K562 (cell line): ENCODE measurements at regions not wholly inside any gene's neighbourhood (a gene's known extent, or its start where the extent isn't known, plus 50 kb on each side); places are given as distances from the start of the nearest gene placed in this dataset.

ENCODE experiments used
- ATAC-seq: fragments of 200-7000 bp; cut with Tn5 transposase; 3 replicates; pipeline ENCODE4 v1.9.1; 2020; ENCODE audit warnings: moderate library complexity
- BruUV-seq: library from RNA; stranded (reverse); fragments of 400-500 nt; replicated peaks from 2 replicates; lab custom pipeline; 2021; lab: Mats Ljungman, UMichigan
- CTCF ChIA-PET: fragments of 300-600 bp; formaldehyde crosslinking; extraction: SDS; loops from one replicate; lab custom pipeline; 2021; ENCODE audit warnings: low intra/inter-chr PET ratio; lab: Yijun Ruan, JAX
- POLR2A ChIA-PET: fragments of 300-600, 350-650 bp; sonication (Branson Sonifier 250); formaldehyde crosslinking; extraction: SDS; loops from one replicate; lab custom pipeline; 2021; ENCODE audit warnings: antibody characterized with exemption, inconsistent platforms; lab: Yijun Ruan, JAX
- DNase-seq, 4 experiments: peaks; one replicate each; pipeline versions ENCODE4 v3.0.0 to v3.0.0-alpha.2; 2011 to 2018; ENCODE audit warnings: low spot score in 3 of 4, mixed read lengths in 3 of 4; ENCODE audit errors: extremely low read depth in 1 of 4
- FAIRE-seq: peaks from 2 replicates; lab custom pipeline; 2011; peaks lifted over from hg19 to GRCh38; lab: Jason Lieb, UNC
- H2AFZ ChIP-seq: 2 replicates; pipeline ENCODE4 v1.6.0; 2011; ENCODE audit warnings: low read depth, low read length, control low read depth, inconsistent platforms
- H3K27ac ChIP-seq: fragments of 200-600 bp; 3 replicates; pipeline ENCODE4 v1.8.0; 2011; ENCODE audit warnings: low read depth, mild to moderate bottlenecking, control low read depth, inconsistent platforms, low read length, moderate library complexity, mixed read lengths; ENCODE audit errors: extremely low read depth
- H3K27me3 ChIP-seq, 2 experiments: fragments of 300-600 bp in 1 of 2; 2 replicates in 1 of 2; 3 replicates in 1 of 2; pipeline versions ENCODE4 v1.6.0 to v1.8.0; 2011; ENCODE audit warnings: inconsistent platforms in 2 of 2, low read length in 2 of 2, mild to moderate bottlenecking in 1 of 2, mixed read lengths in 1 of 2, moderate library complexity in 1 of 2; ENCODE audit not compliant: control insufficient read depth in 2 of 2, insufficient read depth in 2 of 2
- H3K36me3 ChIP-seq: fragments of 300-600 bp; 3 replicates; pipeline ENCODE4 v1.8.0; 2011; ENCODE audit warnings: mild to moderate bottlenecking, low read length, inconsistent platforms; ENCODE audit not compliant: control insufficient read depth, insufficient read depth
- H3K4me1 ChIP-seq, 2 experiments: fragments of 200-600 bp in 1 of 2; replicated peaks in 1 of 2; 2 replicates in 1 of 2; 3 replicates in 1 of 2; pipeline versions ENCODE4 v1.5.1 to v1.8.0; 2011; ENCODE audit warnings: inconsistent platforms in 2 of 2, low read length in 2 of 2, mild to moderate bottlenecking in 1 of 2, mixed read lengths in 1 of 2, moderate library complexity in 1 of 2; ENCODE audit not compliant: control insufficient read depth in 2 of 2, insufficient read depth in 2 of 2
- H3K4me2 ChIP-seq: 2 replicates; pipeline ENCODE4 v1.6.1; 2011; ENCODE audit warnings: low read length, control low read depth, inconsistent platforms, mixed read lengths; ENCODE audit not compliant: insufficient read depth
- H3K4me3 ChIP-seq: fragments of 200-600 bp; sonication (generic), shearing (Covaris generic); 2 replicates; pipeline ENCODE4 v1.5.1; 2016; ENCODE audit warnings: control low read depth, inconsistent platforms
- H3K79me2 ChIP-seq: fragments of 200-600 bp; 3 replicates; pipeline ENCODE4 v1.8.0; 2011; ENCODE audit warnings: low read length, inconsistent platforms; ENCODE audit not compliant: control insufficient read depth, insufficient read depth
- H3K9ac ChIP-seq, 2 experiments: 2 replicates each; pipeline versions ENCODE4 v1.6.0 to v1.6.1; 2011; ENCODE audit warnings: low read depth in 2 of 2, low read length in 2 of 2, control low read depth in 1 of 2, inconsistent platforms in 1 of 2, mild to moderate bottlenecking in 1 of 2, mixed read lengths in 1 of 2; ENCODE audit not compliant: insufficient read depth in 1 of 2
- H3K9me1 ChIP-seq: one replicate; pipeline ENCODE4 v1.6.0; 2011; ENCODE audit warnings: inconsistent platforms, mild to moderate bottlenecking, low read length, moderate library complexity; ENCODE audit not compliant: control insufficient read depth, insufficient read depth
- H3K9me3 ChIP-seq: replicated peaks from 2 replicates; pipeline ENCODE4 v1.5.1; 2011; ENCODE audit warnings: low read depth, low read length, inconsistent platforms; ENCODE audit not compliant: control insufficient read depth, insufficient read depth
- H4K20me1 ChIP-seq: replicated peaks from 2 replicates; pipeline ENCODE4 v1.6.1; 2011; ENCODE audit warnings: low read length, inconsistent platforms, mixed read lengths; ENCODE audit not compliant: control insufficient read depth, insufficient read depth
- GMEB1 ChIP-seq: fragments of 250-450 bp; sonication (Bioruptor Pico); IDR thresholded peaks from 2 replicates; pipeline ENCODE4 v1.4.0; 2020; ENCODE audit warnings: mild to moderate bottlenecking
- HDGF ChIP-seq: fragments of 450-650 bp; IDR thresholded peaks from 2 replicates; pipeline ENCODE4 v1.6.1; 2016
- REST ChIP-seq, 2 experiments: fragments of 450-650 bp; formaldehyde crosslinking in 1 of 2; IDR thresholded peaks; 2 replicates each; pipeline versions ENCODE4 v1.4.0 to v1.6.1; 2014 to 2020; ENCODE audit warnings: mild to moderate bottlenecking in 2 of 2, borderline replicate concordance in 1 of 2, low read depth in 1 of 2
- SP1 ChIP-seq: sonication (generic); formaldehyde crosslinking; IDR thresholded peaks from 2 replicates; pipeline ENCODE4 v1.8.1; 2022; ENCODE audit warnings: mild to moderate bottlenecking, missing genetic modification reagents
- WGBS: fragments of 100-300 bp; shearing (Covaris generic); methylation state at CpG from one replicate; pipeline ENCODE4 v1.1.6; 2016; ENCODE audit warnings: low coverage, mixed read lengths; ENCODE audit not compliant: insufficient coverage; ENCODE audit errors: missing lambda C conversion rate; 5-methylcytosine and 5-hydroxymethylcytosine counted together
- in situ Hi-C: fragments of 300-500 bp; cut with MboI; formaldehyde crosslinking; loops from 4 replicates; pipeline ENCODE4 v1.15.0; 2018; ENCODE audit warnings: inconsistent platforms, mixed read lengths
- intact Hi-C: fragments of 100-400 bp; cut with micrococcal nuclease; formaldehyde crosslinking; loops from 2 replicates; pipeline ENCODE4 v1.14.2; 2022

GRCh38 chr1:72915581-72915980 lies 633.2 kb upstream of the NEGR1 start:
- in situ Hi-C loops (no loop called here), intact Hi-C loops (no loop called here)
- ATAC-seq = no peak
- Histone ChIP-seq H3K27ac (no peak overlapping the region), H3K4me1 (no peaks in the 10 kb centered on the region), H4K20me1 (no peaks in the 10 kb centered on the region), H3K9ac (no peak overlapping the region), H2AFZ (no peak overlapping the region), H3K27me3 (no peaks in the 10 kb centered on the region), H3K4me3 (no peak overlapping the region), H3K4me2 (no peak overlapping the region), H3K36me3 (no peaks in the 10 kb centered on the region), H3K9me1 (no peaks in the 10 kb centered on the region), H3K79me2 (no peaks in the 10 kb centered on the region), H3K9me3 (no peaks in the 10 kb centered on the region; the same call in 1 of the 2 replicates)
- WGBS = 4% methylated on average over 4 of the region's 6 CpGs
- no peak for FAIRE-seq
- ChIA-PET POLR2A (no interaction called here), CTCF (no interaction called here)
- TF ChIP-seq SP1 (no peak), HDGF (no peak), REST (IDR thresholded peaks at IDR 0.05; ENCODE audit: borderline replicate concordance) (no peak), REST (CRISPR knock-in tag; IDR thresholded peaks at IDR 0.05; ENCODE audit: low read depth) (no peak), GMEB1 (CRISPR knock-in tag) (no peak)
- BruUV-seq = no TSS peak
- DNase-seq = no peak
